Renal cortical epithelial cell (primary cell): ENCODE measurements at regions not wholly inside any gene's neighbourhood (a gene's known extent, or its start where the extent isn't known, plus 50 kb on each side); places are given as distances from the start of the nearest gene placed in this dataset.

Source experiments
- DNase-seq: peaks from one replicate; pipeline ENCODE4 v3.0.0-alpha.2; 2011; ENCODE audit warnings: low read depth

- no peak for DNase-seq
Observed at GRCh38 chr19:27896091-27896490, 1316.9 kb downstream of the UQCRFS1 start.

DNA sequence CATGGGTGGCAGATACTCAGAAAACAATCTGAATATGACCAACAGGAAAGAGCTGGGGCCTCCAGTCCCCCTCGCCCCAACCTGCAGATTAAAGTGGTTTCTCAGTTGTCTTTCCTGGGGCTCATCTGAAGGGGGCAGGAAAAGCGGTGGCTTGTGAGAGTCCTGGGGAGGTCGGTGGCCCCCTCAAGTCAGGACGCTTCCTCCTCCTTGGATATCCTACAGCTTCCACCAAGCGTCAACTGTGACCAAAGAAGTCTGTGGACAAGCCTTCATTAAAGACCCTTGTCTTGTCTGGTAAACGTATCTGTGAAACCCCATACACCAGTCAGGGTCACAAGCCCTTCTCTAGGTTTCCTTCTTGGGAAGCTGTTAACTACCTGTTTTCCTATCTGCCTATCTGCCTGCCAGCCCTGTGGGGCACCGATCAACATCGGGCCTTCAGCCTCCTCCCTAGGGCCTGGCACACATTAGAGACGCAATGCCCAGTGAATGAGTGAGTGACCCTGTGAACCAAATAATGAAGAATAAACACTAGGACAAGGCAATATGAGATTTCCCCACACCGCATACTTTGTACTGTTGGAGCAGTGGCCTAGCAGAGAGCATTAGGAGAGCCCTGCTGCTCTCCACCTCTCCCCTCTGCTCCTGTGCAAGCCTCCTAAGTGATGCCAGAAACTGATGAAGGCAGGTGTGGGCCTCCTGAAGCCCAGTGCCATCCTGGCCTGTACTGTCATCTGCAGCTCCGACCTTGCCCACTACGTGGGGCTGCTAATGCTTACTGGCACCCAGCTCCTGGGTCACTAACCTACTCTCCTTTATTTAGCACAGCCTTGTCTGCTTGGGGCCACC, 1317.8 kb downstream of the UQCRFS1 start:
- no peak for DNase-seq

DNA sequence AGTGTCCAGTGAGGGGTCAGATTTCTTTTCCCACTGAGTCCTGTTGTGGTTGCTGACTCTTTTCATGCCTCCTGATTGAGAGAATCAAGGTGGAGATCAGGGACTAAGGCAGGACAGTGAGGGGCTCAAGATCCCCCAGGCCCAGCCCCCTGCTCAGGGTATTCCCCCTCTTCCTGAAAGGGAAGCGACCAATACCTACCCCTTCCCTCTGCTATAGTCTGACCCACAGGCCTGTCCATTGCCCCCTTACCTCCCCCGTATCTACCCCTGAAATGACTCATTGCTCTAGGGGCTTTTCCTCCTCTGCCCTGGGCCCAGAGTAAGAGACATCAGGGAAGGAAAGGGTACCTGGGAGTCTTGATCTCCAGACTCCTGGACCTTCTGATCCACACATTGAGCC, 1320.5 kb downstream of the UQCRFS1 start:
- DNase-seq = no peak

DNA sequence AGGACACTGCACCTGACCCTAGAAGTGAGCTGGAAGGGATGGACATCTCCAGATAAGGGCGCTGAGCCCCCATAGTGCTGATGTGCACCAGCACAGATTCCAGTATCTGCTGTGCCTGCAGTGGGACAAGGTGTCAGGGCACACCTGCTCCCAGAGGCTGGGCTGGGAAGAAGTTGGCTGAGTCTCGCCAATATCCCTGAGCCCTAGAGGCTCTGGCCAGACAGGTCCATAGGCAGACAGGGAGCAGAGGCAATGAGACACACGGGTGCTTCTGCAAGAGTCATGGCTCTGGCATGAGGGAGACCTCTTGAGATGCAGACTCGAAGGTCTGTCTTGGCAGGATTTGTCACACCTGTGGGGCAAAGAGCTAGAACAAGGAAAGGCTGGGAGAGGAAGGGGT, 1321.5 kb downstream of the UQCRFS1 start:
- no peak for DNase-seq

GRCh38 chr19:27890696-27891095, 1322.3 kb downstream of the UQCRFS1 start:
- no peak for DNase-seq

- no peak for DNase-seq
Observed at GRCh38 chr19:27890206-27890605, 1322.7 kb downstream of the UQCRFS1 start.

GRCh38 chr19:27889156-27889555, 1323.8 kb downstream of the UQCRFS1 start:
- no peak for DNase-seq

- DNase-seq = no peak
Observed at GRCh38 chr19:27887946-27888345, 1325.0 kb downstream of the UQCRFS1 start.

- DNase-seq = no peak
Observed at GRCh38 chr19:27885359-27885758, 1327.6 kb downstream of the UQCRFS1 start.

GRCh38 chr19:27884376-27884775, 1328.6 kb downstream of the UQCRFS1 start:
- no peak for DNase-seq

- DNase-seq = no peak
Observed at GRCh38 chr19:27881213-27881612, 1331.7 kb downstream of the UQCRFS1 start.

- no peak for DNase-seq
Observed at GRCh38 chr19:27876976-27877512, 1335.9 kb downstream of the UQCRFS1 start.

GRCh38 chr19:27876489-27876888, 1336.5 kb downstream of the UQCRFS1 start:
- DNase-seq = no peak

DNA sequence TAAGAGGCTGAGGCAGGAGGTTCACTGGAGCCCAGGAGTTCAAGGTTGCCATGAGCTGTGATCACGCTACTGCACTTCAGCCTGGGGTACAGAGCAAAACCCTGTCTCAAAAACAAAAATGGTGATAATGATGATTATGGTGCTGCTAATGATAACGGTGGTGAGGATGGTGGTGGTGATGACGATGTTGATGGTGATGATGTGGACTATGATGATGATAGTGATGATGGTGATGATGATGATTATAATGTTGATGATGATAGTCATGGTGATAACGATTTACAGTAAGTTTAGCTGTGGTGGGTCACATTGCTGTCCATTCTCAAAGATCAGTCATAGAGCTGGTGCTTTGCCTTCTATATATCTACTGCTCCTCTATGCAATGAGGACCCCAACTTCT, 1340.6 kb downstream of the UQCRFS1 start:
- no peak for DNase-seq

DNA sequence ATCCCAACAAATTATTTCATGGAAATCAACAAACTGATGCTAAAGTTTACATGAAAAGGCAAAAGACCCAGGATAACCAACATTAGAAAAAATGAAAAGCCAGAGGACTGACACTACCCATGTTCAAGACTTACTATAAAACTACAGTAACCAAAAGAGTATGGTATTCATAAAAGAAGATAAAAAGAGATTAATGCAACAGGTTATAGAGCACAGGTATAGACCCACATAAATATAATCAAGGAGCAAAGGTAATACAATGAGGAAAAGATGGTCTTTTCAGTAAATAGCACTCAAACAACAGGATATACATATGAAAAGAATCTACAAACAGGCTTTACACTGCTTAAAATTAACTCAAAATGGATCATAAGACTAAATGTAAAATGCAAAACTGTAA, 1342.7 kb downstream of the UQCRFS1 start:
- DNase-seq = no peak

DNA sequence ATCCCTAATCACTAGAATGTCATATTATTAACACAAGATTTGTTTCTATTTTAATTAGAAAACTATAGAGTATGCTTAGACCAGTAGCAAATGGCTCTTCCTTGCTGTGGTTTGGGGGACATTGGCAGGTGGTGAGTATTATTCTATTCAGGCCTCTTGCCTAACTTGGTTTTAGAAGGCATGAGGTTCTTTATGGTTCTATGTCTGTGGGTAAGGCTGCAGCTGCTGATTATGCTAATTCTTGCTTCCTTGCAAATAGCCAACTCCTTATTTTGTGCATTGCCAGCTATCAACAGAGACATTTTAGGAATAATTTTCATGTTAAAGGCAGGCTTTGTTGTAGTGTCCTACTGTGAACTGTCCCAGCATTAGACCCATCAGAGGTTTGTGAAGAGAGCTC, 1344.9 kb downstream of the UQCRFS1 start:
- DNase-seq = no peak

DNA sequence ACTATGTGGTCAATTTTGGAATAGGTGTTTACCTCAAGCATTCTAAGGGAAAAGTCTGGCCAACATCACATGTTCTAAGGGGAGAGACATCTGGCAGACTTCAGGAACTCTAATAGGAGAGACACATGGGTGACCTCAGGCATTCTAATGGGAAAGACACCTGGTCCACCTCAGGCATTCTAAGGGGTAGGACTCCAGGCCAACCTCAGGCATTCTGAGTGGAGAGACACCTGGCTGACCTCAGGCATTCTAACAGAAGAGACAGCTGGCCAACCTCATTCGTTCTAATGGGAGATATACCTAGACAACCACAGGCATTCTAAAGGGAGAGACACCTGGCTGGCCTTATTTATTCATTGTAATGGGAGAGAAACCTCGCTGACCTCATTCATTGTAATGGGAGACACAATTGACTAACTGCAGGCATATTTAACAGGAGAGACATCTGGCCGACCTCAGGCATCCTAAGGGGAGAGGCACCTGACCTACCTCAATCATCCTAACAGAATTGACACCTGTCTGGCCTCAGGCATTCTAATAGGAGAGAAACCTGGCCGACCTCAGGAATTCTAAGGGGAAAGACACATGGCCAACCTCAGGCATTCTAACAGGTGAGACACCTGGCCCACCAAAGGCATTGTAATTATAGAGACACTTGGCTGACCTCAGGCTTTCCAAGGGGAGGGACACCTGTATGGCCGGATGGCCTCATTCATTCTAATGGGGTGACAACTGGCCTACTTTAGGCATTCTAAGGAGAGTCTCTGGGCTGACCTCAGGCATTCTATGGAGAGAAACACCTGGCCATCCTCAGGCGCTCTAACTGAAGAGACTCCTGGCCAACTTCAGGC, 1346.8 kb downstream of the UQCRFS1 start:
- DNase-seq = no peak

DNA sequence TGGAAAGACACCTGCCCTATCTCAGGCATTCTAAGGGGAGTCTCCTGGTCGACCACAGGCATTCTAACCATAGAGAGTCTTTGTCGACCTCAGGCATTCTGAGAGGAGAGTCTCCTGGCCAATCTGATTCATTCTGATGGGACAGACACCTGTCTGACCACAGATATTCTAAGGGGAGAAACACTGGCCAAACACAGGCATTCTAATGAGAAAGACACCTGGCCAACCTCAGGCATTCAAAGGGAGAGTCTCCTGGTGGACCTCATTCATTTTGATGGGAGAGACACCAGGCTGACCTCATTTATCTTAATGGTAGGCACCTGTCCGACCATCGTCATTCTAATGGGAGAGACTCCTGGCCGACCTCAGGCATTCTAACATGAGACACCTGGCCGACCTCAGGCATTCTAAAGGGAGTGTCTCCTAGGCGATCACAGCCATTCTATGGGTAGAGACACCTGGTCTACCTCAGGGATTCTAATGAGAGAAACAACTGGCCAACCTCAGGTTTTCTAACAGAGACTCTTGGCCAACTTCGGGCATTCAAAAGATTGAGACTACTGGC, 1351.5 kb downstream of the UQCRFS1 start:
- no peak for DNase-seq

- no peak for DNase-seq
Observed at GRCh38 chr19:27860309-27860934, 1352.5 kb downstream of the UQCRFS1 start.

DNA sequence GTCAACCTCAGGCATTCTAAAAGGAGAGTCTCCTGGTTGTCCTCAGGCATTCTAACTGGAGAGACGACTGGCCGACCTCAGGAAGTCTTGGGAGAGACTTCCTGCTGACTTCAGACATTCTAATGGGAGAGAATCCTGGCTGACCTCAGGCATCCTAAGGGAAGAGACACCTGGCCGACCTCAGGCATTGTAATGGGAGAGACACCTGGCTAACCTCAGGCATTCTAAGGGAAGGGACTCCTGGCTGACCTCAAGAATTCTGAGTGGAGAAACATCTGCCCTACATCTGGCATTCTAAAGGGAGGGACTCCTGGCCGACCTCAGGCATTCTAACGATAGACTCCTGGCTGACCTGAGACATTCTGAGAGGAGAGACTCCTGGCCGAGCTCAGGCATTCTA, 1353.3 kb downstream of the UQCRFS1 start:
- no peak for DNase-seq

GRCh38 chr19:27858981-27859581, 1353.9 kb downstream of the UQCRFS1 start:
- DNase-seq = no peak
